ENCODE measurements at regions not wholly inside any gene's neighbourhood (a gene's known extent, or its start where the extent isn't known, plus 50 kb on each side); places are given as distances from the start of the nearest gene placed in this dataset.

- 5 to 10% methylated on average over 2 of the region's 2 CpGs for WGBS, 2 donors
- H3K9me3 ChIP-seq, result no peaks in the 10 kb centered on the region
- ATAC-seq (no peak), FAIRE-seq (no peak), DNase-seq (no peak)
- no peak overlapping the region for H3K27ac ChIP-seq
- H3K4me1 ChIP-seq, result no peaks in the 10 kb centered on the region
- no peaks in the 10 kb centered on the region for H3K27me3 ChIP-seq
- H3K36me3 ChIP-seq, result no peaks in the 10 kb centered on the region
- no peak for TF ChIP-seq CTCF (IDR thresholded peaks at IDR 0.05)
- intact Hi-C loops (cut with DNase I), result no loop called here
- H3K4me3 ChIP-seq, result no peak overlapping the region
These were observed 1146.2 kb downstream of the CDH9 start for GRCh38 chr5:25892211-25892610.

DNA sequence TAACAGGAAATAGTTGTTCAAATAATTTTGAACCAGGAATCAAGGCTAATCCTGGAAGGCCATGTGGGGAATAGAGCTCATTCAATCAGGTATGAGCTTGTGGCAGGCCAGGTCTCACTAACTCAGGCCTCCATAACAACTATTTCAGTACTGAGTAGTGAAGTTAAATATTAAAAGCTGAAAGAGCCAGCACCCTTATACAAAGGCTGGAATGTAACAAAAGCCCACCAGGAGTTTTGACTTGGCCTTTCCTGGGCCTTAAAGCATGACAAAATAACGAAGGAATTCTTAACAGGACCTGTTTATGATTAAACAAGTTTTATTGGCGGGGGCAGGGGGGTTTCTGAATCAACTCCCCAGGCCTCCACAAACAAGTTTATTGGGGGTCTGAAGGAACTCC is 1146.7 kb downstream of the CDH9 start:
- no peak for TF ChIP-seq CTCF (IDR thresholded peaks at IDR 0.05)
- no peak overlapping the region for H3K4me3 ChIP-seq
- no peaks in the 10 kb centered on the region for H3K36me3 ChIP-seq
- WGBS, 2 donors, result 13 to 14% methylated on average over 2 of the region's 2 CpGs
- no peak for ATAC-seq
- intact Hi-C loops (cut with DNase I), result no loop called here
- no peaks in the 10 kb centered on the region for H3K4me1 ChIP-seq
- H3K27ac ChIP-seq, result no peak overlapping the region
- DNase-seq, result no peak
- H3K9me3 ChIP-seq, result no peaks in the 10 kb centered on the region
- no peak for FAIRE-seq
- H3K27me3 ChIP-seq, result no peaks in the 10 kb centered on the region

- Histone ChIP-seq H3K27me3 (no peaks in the 10 kb centered on the region), H3K4me3 (no peak overlapping the region), H3K36me3 (no peaks in the 10 kb centered on the region), H3K4me1 (no peaks in the 10 kb centered on the region), H3K27ac (no peak overlapping the region), H3K9me3 (no peaks in the 10 kb centered on the region)
- intact Hi-C loops (cut with DNase I), result no loop called here
- 52 to 61% methylated on average over 6 of the region's 6 CpGs for WGBS, 2 donors
- no peak for TF ChIP-seq CTCF (IDR thresholded peaks at IDR 0.05)
- DNase-seq (no peak), FAIRE-seq (no peak), ATAC-seq (no peak)
These were observed 1156.9 kb downstream of the CDH9 start for GRCh38 chr5:25881318-25882036.

DNA sequence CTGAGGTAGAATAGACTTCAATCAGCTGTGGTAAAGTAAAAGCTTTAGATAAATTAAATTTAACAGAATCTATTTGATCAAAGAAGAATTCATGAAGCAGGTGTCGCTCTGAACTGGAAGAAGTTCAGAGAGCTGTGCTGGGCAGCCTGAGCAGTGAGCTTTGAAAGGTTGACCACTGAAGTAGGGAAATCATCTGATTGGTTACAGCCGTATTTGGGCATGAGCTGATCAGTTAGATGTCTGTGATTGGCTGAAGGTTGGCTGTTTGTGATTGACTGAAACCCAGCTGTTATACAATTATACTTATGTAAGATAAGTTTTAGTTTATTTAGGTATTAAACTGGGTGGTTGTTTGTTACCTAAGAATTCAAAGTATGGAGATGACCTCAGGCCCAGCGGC is 1174.6 kb downstream of the CDH9 start:
- H3K9me3 ChIP-seq, result no peaks in the 10 kb centered on the region
- H3K27me3 ChIP-seq, result no peaks in the 10 kb centered on the region
- FAIRE-seq (no peak), DNase-seq (no peak), ATAC-seq (no peak)
- H3K36me3 ChIP-seq, result no peaks in the 10 kb centered on the region
- no peaks in the 10 kb centered on the region for H3K4me1 ChIP-seq
- no peak overlapping the region for H3K4me3 ChIP-seq
- no peak overlapping the region for H3K27ac ChIP-seq
- TF ChIP-seq CTCF (IDR thresholded peaks at IDR 0.05), result no peak
- intact Hi-C loops (cut with DNase I), result no loop called here
- WGBS, 2 donors, result 54 to 58% methylated on average over 3 of the region's 3 CpGs

DNA sequence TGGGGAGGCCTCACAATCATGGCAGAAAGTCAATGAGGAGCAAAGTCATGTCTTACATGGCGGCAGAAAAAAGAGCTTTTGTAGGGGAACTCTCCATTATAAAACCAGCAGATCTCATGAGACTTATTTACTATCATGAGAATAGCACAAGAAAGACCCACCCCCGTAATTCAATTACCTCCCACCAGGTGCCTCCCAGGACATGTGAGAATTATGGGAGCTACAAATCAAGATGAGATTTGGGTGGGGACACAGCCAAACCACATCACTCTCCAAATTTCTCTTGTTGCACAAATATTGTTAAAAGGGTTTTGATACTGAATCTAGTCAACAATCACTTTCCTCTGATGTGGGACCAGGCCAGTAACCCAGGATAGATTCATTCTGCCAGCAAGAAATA is 1176.1 kb downstream of the CDH9 start:
- 62 to 75% methylated on average over 2 of the region's 2 CpGs for WGBS, 2 donors
- no peak for TF ChIP-seq CTCF (IDR thresholded peaks at IDR 0.05)
- Histone ChIP-seq H3K27me3 (no peaks in the 10 kb centered on the region), H3K36me3 (no peaks in the 10 kb centered on the region), H3K27ac (no peak overlapping the region), H3K4me1 (no peaks in the 10 kb centered on the region), H3K9me3 (no peaks in the 10 kb centered on the region), H3K4me3 (no peak overlapping the region)
- intact Hi-C loops (cut with DNase I), result no loop called here
- FAIRE-seq (no peak), ATAC-seq (no peak), DNase-seq (no peak)

Data from pancreas (tissue), 10 donors.